OCI-M2 (cell line): ENCODE measurements at regions not wholly inside any gene's neighbourhood (a gene's known extent, or its start where the extent isn't known, plus 50 kb on each side); places are given as distances from the start of the nearest gene placed in this dataset.
"Not testable (repeated sequence)": the region's sequence is repeated elsewhere in the genome, so short reads cannot be mapped to it uniquely, and the experiment has no call there.

Experiments used
- DNase-seq: peaks from one replicate; lab custom pipeline; 2025; ENCODE audit not compliant: unreplicated experiment; lab: John Stamatoyannopoulos, UW

GRCh38 chr4:189207872-189208271 is 732.8 kb upstream of the FRG1 start:
- DNase-seq = no peak

GRCh38 chr4:189215574-189215973 is 725.1 kb upstream of the FRG1 start:
- no peak for DNase-seq

- no peak for DNase-seq
Measured at GRCh38 chr4:189221691-189222090, 719.0 kb upstream of the FRG1 start.

GRCh38 chr4:189228726-189229125 is 711.9 kb upstream of the FRG1 start:
- DNase-seq = no peak

- no peak for DNase-seq
Measured at GRCh38 chr4:189232274-189232673, 708.4 kb upstream of the FRG1 start.

GRCh38 chr4:189233754-189234153 is 706.9 kb upstream of the FRG1 start:
- not testable (repeated sequence) for DNase-seq

- not testable (repeated sequence) for DNase-seq
Measured at GRCh38 chr4:189234948-189235347, 705.7 kb upstream of the FRG1 start.

GRCh38 chr4:189235599-189235998 is 705.1 kb upstream of the FRG1 start:
- no peak for DNase-seq

- DNase-seq = not testable (repeated sequence)
Measured at GRCh38 chr4:189236321-189236720, 704.4 kb upstream of the FRG1 start.

GRCh38 chr4:189237340-189237739 is 703.3 kb upstream of the FRG1 start:
- no peak for DNase-seq

- DNase-seq = no peak
Measured at GRCh38 chr4:189255636-189256035, 685.0 kb upstream of the FRG1 start.

- DNase-seq = no peak
Measured at GRCh38 chr4:189261475-189261874, 679.2 kb upstream of the FRG1 start.

GRCh38 chr4:189265515-189265914 is 675.2 kb upstream of the FRG1 start:
- no peak for DNase-seq

- DNase-seq = no peak
Measured at GRCh38 chr4:189267312-189267965, 673.2 kb upstream of the FRG1 start.

- DNase-seq = no peak
Measured at GRCh38 chr4:189278597-189279165, 662.0 kb upstream of the FRG1 start.

GRCh38 chr4:189279188-189279587 is 661.5 kb upstream of the FRG1 start:
- no peak for DNase-seq

GRCh38 chr4:189285377-189285776 is 655.3 kb upstream of the FRG1 start:
- no peak for DNase-seq

GRCh38 chr4:189291939-189292338 is 648.7 kb upstream of the FRG1 start:
- DNase-seq = no peak

- no peak for DNase-seq
Measured at GRCh38 chr4:189293459-189293858, 647.2 kb upstream of the FRG1 start.

- no peak for DNase-seq
Measured at GRCh38 chr4:189294574-189294973, 646.1 kb upstream of the FRG1 start.

- DNase-seq = no peak
Measured at GRCh38 chr4:189299706-189300105, 641.0 kb upstream of the FRG1 start.

GRCh38 chr4:189301692-189302091 is 639.0 kb upstream of the FRG1 start:
- no peak for DNase-seq

- DNase-seq = no peak
Measured at GRCh38 chr4:189302719-189303118, 638.0 kb upstream of the FRG1 start.
